ENCODE measurements at regions not wholly inside any gene's neighbourhood (a gene's known extent, or its start where the extent isn't known, plus 50 kb on each side); places are given as distances from the start of the nearest gene placed in this dataset.

GRCh38 chr3:25938566-25939325, 148.9 kb downstream of the OXSM start:
- no peaks in the 10 kb centered on the region for H3K9me2 ChIP-seq (replicated peaks; ENCODE audit: low read length)
- intact Hi-C loops (cut with micrococcal nuclease), result no loop called here
- DNase-seq (no peak), ATAC-seq (no peak)
- ChIA-PET CTCF (no interaction called here), POLR2A (ENCODE audit: unreplicated experiment) (no interaction called here)
- no peaks in the 10 kb centered on the region for H3K27me3 ChIP-seq (ENCODE audit: low read length)
- no peak overlapping the region for H3K4me3 ChIP-seq (ENCODE audit: low read length)
- BruUV-seq (replicated peaks), result no TSS peak
- H3K27ac ChIP-seq (ENCODE audit: low read length), result no peak overlapping the region
- H4K20me1 ChIP-seq (ENCODE audit: low read length), result no peaks in the 10 kb centered on the region
- H3K4me2 ChIP-seq (ENCODE audit: low read length), result no peak overlapping the region
- H3K36me3 ChIP-seq (ENCODE audit: low read depth, low read length), result no peaks in the 10 kb centered on the region
- H3K9ac ChIP-seq (ENCODE audit: low read length), result no peak overlapping the region
- H3K4me1 ChIP-seq (ENCODE audit: insufficient read depth, low read length), result no peaks in the 10 kb centered on the region
- H3F3A ChIP-seq (ENCODE audit: low read length, unreplicated experiment), result no peaks in the 10 kb centered on the region
- H3K9me3 ChIP-seq (ENCODE audit: low read length), result no peaks in the 10 kb centered on the region
- no peak overlapping the region for H2AFZ ChIP-seq (ENCODE audit: low read length)
- TF ChIP-seq EZH2 (IDR thresholded peaks at IDR 0.05; ENCODE audit: low read length, unreplicated experiment), result no peak
- TF ChIP-seq EZH2phosphoT487 (IDR thresholded peaks at IDR 0.05; ENCODE audit: borderline replicate concordance, low read length), result no peak
- no peak for TF ChIP-seq CTCF (conservative IDR thresholded peaks at IDR 0.05; ENCODE audit: low read depth, low read length)
- no peaks in the 10 kb centered on the region for H3K79me2 ChIP-seq (ENCODE audit: low read length)

- no peak overlapping the region for H2AFZ ChIP-seq (ENCODE audit: low read length)
- ChIA-PET POLR2A (ENCODE audit: unreplicated experiment) (interaction anchor here (0.7 kb wide), 1 partner anchor 971 kb away, joined by 4 read pairs; no protein-coding TSS in a partner anchor), CTCF (no interaction called here)
- ATAC-seq (no peak), DNase-seq (no peak)
- no peaks in the 10 kb centered on the region for H3K9me2 ChIP-seq (replicated peaks; ENCODE audit: low read length)
- no peaks in the 10 kb centered on the region for H3K9me3 ChIP-seq (ENCODE audit: low read length)
- H4K20me1 ChIP-seq (ENCODE audit: low read length), result no peaks in the 10 kb centered on the region
- H3K27me3 ChIP-seq (ENCODE audit: low read length), result no peaks in the 10 kb centered on the region
- no peaks in the 10 kb centered on the region for H3K4me1 ChIP-seq (ENCODE audit: insufficient read depth, low read length)
- BruUV-seq (replicated peaks), result no TSS peak
- no peaks in the 10 kb centered on the region for H3F3A ChIP-seq (ENCODE audit: low read length, unreplicated experiment)
- H3K4me3 ChIP-seq (ENCODE audit: low read length), result no peak overlapping the region
- intact Hi-C loops (cut with micrococcal nuclease), result no loop called here
- no peak overlapping the region for H3K4me2 ChIP-seq (ENCODE audit: low read length)
- H3K27ac ChIP-seq (ENCODE audit: low read length), result no peak overlapping the region
- no peaks in the 10 kb centered on the region for H3K79me2 ChIP-seq (ENCODE audit: low read length)
- no peaks in the 10 kb centered on the region for H3K36me3 ChIP-seq (ENCODE audit: low read depth, low read length)
- TF ChIP-seq CTCF (conservative IDR thresholded peaks at IDR 0.05; ENCODE audit: low read depth, low read length), result no peak
- H3K9ac ChIP-seq (ENCODE audit: low read length), result no peak overlapping the region
Observed at GRCh38 chr3:25940935-25941334, 151.0 kb downstream of the OXSM start.

GRCh38 chr3:25944329-25944728, 154.4 kb downstream of the OXSM start:
- no peak overlapping the region for H3K27ac ChIP-seq (ENCODE audit: low read length)
- H3K9me2 ChIP-seq (replicated peaks; ENCODE audit: low read length), result no peaks in the 10 kb centered on the region
- no peak overlapping the region for H3K4me2 ChIP-seq (ENCODE audit: low read length)
- H2AFZ ChIP-seq (ENCODE audit: low read length), result no peak overlapping the region
- intact Hi-C loops (cut with micrococcal nuclease), result no loop called here
- DNase-seq (no peak), ATAC-seq (no peak)
- no peaks in the 10 kb centered on the region for H3K4me1 ChIP-seq (ENCODE audit: insufficient read depth, low read length)
- H3K9me3 ChIP-seq (ENCODE audit: low read length), result no peaks in the 10 kb centered on the region
- no peaks in the 10 kb centered on the region for H3K36me3 ChIP-seq (ENCODE audit: low read depth, low read length)
- ChIA-PET CTCF (no interaction called here), POLR2A (ENCODE audit: unreplicated experiment) (no interaction called here)
- H3F3A ChIP-seq (ENCODE audit: low read length, unreplicated experiment), result no peaks in the 10 kb centered on the region
- no TSS peak for BruUV-seq (replicated peaks)
- H3K9ac ChIP-seq (ENCODE audit: low read length), result no peak overlapping the region
- no peaks in the 10 kb centered on the region for H3K27me3 ChIP-seq (ENCODE audit: low read length)
- no peaks in the 10 kb centered on the region for H3K79me2 ChIP-seq (ENCODE audit: low read length)
- TF ChIP-seq EZH2 (IDR thresholded peaks at IDR 0.05; ENCODE audit: low read length, unreplicated experiment), result no peak
- no peak for TF ChIP-seq CTCF (conservative IDR thresholded peaks at IDR 0.05; ENCODE audit: low read depth, low read length)
- no peak for TF ChIP-seq EZH2phosphoT487 (IDR thresholded peaks at IDR 0.05; ENCODE audit: borderline replicate concordance, low read length)
- no peak overlapping the region for H3K4me3 ChIP-seq (ENCODE audit: low read length)
- no peaks in the 10 kb centered on the region for H4K20me1 ChIP-seq (ENCODE audit: low read length)
